T-helper 2 cell treated with Interferon-gamma antibody and Interleukin-4, amounts not matched to agents 100 ng/mL and 5 ng/mL, for 36 hours (primary cell): ENCODE measurements at regions not wholly inside any gene's neighbourhood (a gene's known extent, or its start where the extent isn't known, plus 50 kb on each side); places are given as distances from the start of the nearest gene placed in this dataset.
"Not testable (repeated sequence)": the region's sequence is repeated elsewhere in the genome, so short reads cannot be mapped to it uniquely, and the experiment has no call there.

Experiments used
- intact Hi-C: fragments of 100-400 bp; cut with micrococcal nuclease; formaldehyde crosslinking; loops from one replicate; pipeline ENCODE4 v1.15.1; 2023

DNA sequence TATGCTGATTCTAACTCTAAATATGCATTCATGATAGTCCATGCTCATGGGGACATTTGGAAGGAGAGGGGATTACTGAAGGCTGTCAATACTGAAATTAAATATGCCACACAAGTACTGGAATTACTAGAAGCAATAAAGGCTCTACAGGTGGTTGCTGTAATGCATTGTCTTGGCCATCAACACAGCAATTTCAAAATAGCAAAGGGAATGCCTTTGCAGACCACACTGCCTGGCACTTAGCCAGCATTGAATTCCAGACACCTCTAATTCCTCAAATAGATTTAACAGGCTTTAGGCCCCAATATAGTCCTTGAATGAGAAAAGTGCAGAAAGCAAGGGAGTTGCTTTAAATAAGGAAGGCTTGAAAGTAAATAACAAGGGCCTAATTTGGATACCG is 115.8 kb upstream of the PLCL2 start:
- intact Hi-C loops, result no loop called here

GRCh38 chr3:16769525-16769924 is 115.2 kb upstream of the PLCL2 start:
- intact Hi-C loops, result no loop called here

DNA sequence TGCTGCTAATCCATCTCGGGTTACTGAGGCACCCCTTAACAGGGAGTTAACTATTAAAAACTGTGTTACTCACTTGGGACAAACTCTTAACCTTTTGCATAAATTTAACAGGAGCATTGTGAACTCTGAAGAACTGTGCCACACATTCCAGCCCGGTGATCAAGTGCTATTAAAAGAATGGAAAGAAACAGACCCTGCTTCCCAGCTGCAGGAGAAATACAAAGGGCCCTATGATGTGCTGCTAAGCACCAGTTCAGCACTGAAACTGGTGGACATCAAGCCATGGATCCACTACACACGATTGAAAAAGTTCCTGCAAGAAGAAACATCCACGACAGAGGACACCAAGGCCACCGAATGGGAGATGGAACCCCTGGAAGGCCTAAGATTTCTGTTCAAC is 114.7 kb upstream of the PLCL2 start:
- intact Hi-C loops, result no loop called here

- intact Hi-C loops, result no loop called here
These were observed 114.0 kb upstream of the PLCL2 start for GRCh38 chr3:16770792-16771191.

- intact Hi-C loops, result not testable (repeated sequence)
These were observed 111.2 kb upstream of the PLCL2 start for GRCh38 chr3:16773594-16773993.

GRCh38 chr3:16774536-16774935 is 110.2 kb upstream of the PLCL2 start:
- intact Hi-C loops, result not testable (repeated sequence)

DNA sequence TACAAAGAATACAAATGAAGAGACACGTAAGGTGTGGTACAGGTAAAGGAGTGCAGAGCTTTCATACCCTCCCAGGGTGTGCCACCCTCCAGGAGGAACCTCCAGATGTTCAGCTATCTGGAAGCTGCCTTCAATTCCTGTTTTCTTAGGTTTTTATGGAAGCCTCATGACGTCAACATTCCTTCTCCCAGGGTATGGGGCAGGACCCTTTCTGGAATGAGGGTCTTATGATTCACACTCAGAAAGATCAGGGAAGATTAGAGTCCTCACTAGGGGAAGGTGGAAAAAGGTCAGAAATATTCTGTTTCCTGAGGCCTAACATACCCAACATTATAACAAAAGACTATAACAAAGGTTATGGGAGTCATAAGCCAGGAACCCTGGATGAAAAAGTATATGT is 99.8 kb upstream of the PLCL2 start:
- intact Hi-C loops, result no loop called here

DNA sequence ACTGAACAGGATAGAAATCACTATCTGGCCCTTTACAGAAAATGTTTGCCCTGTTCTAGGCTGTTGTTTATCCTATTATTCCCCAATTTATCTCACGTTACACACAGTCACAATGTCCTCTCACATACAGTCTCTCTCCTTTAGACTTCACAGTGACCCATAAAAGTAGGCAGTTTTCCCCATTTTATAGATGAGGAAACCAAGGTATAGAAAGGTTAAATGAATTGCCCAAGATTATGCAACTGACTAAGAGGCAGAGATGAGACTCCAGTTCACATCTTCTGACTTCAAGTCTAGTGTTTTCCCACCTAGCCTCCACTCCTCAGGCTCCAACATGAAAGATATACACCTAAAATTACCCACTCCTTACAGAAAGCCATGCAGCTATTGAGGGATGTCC is 99.3 kb upstream of the PLCL2 start:
- intact Hi-C loops, result no loop called here

- intact Hi-C loops, result no loop called here
These were observed 96.2 kb upstream of the PLCL2 start for GRCh38 chr3:16788440-16789056.

- intact Hi-C loops, result no loop called here
These were observed 95.2 kb upstream of the PLCL2 start for GRCh38 chr3:16789344-16790120.

- intact Hi-C loops, result no loop called here
These were observed 94.0 kb upstream of the PLCL2 start for GRCh38 chr3:16790432-16791400.

DNA sequence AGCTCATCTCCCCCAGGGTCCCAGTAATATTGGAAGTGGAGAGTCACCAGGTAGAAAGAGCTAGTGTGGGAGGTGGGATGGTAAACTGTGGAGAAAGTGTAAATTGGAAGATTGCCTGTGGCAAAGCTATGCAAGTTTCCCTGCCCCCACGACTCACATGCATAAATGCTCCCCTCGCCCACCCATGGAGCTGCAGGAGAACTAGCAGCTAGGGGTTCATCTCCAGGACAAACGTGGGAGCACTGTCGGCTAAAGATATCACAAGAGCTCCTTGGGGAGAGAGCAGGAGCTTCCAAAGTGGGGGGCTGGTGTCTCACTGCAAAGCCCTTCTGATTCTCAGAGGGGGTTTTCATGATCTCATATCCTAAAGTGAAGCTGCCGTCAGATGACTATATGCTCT is 91.4 kb upstream of the PLCL2 start:
- intact Hi-C loops, result no loop called here

- intact Hi-C loops, result no loop called here
These were observed 90.5 kb upstream of the PLCL2 start for GRCh38 chr3:16794257-16794656.

- intact Hi-C loops, result no loop called here
These were observed 89.2 kb upstream of the PLCL2 start for GRCh38 chr3:16795581-16795980.

GRCh38 chr3:16797831-16798230 is 86.9 kb upstream of the PLCL2 start:
- intact Hi-C loops, result no loop called here

DNA sequence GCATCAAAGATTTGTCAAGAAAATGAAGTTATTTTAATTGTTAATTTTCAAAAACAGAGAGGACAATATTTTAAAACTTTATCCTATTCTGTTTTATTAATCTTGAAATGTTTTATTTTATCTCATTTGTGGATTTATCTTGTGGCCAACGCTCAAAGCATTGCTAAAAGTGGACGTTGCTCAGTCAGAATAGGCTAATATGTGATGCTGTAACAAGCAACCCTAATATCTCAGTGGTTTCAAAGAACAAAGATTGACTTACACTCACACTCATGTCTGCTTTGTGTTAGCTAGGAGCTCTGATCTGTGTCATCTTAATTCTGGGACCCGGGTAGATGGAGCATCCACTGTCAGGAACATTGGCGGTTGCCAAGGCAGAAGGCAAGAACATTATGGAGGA is 86.0 kb upstream of the PLCL2 start:
- intact Hi-C loops, result no loop called here

- intact Hi-C loops, result loop anchor here (5.0 kb wide), 1 partner anchor 42 kb away; no protein-coding TSS in a partner anchor
These were observed 84.4 kb upstream of the PLCL2 start for GRCh38 chr3:16800361-16800760.

DNA sequence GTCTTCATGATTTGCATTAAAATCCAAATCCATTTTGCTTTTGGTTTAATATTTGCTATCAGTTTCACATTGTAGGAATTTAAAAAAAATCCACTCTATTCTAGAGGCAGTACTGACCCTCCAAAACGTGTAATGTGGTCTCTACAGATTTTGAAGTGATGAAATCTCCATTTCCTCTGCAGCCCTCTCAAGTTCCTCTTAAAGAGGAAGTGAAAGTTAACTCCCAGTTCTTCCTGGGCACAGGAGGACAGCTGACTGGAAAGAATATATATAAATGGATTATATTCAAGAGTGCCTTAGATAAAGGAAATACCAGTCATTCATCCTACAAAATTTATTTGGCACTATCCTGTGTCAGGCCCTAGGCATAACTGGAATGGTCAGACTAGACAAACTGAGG is 83.5 kb upstream of the PLCL2 start:
- intact Hi-C loops, result loop anchor here (5.0 kb wide), 1 partner anchor 41 kb away; no protein-coding TSS in a partner anchor

DNA sequence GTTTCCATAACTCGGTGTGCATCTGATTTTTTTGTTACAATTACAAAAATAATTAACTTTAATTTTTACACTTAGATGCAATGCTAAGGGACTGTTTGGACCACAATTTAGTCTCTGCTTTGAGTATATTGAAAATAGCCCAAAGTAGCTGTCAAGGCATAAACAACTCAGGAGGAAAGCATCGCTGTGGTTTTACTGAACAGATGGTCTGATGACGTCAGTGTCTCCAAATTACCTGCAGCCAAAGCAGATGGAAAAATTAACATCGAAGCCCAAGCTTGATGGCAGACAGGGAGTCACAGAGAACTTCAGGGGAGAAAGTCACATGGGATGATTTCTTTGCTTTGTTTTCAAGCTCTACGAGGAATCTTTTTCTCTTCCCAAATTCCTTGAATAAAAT is 83.1 kb upstream of the PLCL2 start:
- intact Hi-C loops, result loop anchor here (5.0 kb wide), 1 partner anchor 41 kb away; no protein-coding TSS in a partner anchor

- intact Hi-C loops, result loop anchor here (5.0 kb wide), 1 partner anchor 40 kb away; no protein-coding TSS in a partner anchor
These were observed 82.4 kb upstream of the PLCL2 start for GRCh38 chr3:16802389-16802788.

DNA sequence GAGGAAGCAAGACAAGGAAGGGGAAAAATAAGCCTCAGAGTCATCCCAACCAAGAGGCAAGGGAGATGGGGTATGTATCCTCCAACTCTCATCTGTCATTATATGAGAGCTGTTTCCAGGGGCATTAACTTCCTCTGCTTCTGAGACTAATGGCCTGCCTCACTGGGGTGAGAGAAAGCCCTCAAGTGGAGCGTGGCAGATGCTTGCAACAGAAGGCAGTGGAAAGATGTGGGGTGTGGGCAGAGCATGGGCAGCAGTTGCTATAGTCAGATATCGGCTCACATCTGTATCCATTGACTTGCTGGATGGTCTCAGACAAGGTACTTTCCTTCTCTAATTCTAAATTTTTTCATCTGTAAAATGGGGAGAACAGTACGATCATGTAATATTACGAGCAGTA is 81.7 kb upstream of the PLCL2 start:
- intact Hi-C loops, result loop anchor here (5.0 kb wide), 1 partner anchor 39 kb away; no protein-coding TSS in a partner anchor

DNA sequence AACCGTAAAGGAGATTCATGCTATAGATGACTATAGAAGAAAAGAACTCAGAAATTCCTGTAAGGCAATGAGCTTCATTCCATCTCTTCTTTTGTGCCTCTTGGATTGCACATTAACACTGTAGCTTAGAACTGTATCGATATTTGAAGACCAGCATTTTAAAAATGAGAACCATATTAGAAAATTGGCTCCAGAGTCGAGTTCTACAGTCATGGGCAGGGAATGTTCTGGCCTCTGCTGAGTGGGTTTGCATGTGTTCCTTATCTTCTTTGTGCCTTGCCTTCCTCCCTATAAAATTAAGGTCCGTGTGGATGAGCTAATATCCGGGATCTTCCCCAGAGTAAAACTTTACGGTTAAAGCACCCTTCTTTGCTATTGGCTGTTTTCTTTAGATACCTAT is 77.4 kb upstream of the PLCL2 start:
- intact Hi-C loops, result loop anchor here (5.0 kb wide), 1 partner anchor 205 kb away; no protein-coding TSS in a partner anchor
